Uterus (tissue), 3 donors: ENCODE measurements at regions not wholly inside any gene's neighbourhood (a gene's known extent, or its start where the extent isn't known, plus 50 kb on each side); places are given as distances from the start of the nearest gene placed in this dataset.
"Not testable (repeated sequence)": the region's sequence is repeated elsewhere in the genome, so short reads cannot be mapped to it uniquely, and the experiment has no call there.

Source experiments
- DNase-seq, 2 donors: peaks; one replicate each; pipeline ENCODE4 v3.0.0-alpha.2; 2019 to 2020
- H3K27ac ChIP-seq, 2 donors: fragments of 200-600 bp; sonication (generic); 1 replicate in 1 of 2; 2 replicates in 1 of 2; pipeline ENCODE4 v1.5.1; 2016 to 2018
- H3K27me3 ChIP-seq, 2 donors: fragments of 200-600 bp; sonication (generic); one replicate each; pipeline ENCODE4 v1.5.1; 2018 to 2019; ENCODE audit warnings: control low read depth in 1 of 2
- H3K36me3 ChIP-seq, 2 donors: fragments of 200-600 bp; sonication (generic); one replicate each; pipeline ENCODE4 v1.5.1; 2019; ENCODE audit warnings: control low read depth in 1 of 2
- H3K4me1 ChIP-seq, 2 donors: fragments of 200-600 bp; sonication (generic); one replicate each; pipeline ENCODE4 v1.5.1; 2018 to 2019; ENCODE audit warnings: control low read depth in 1 of 2
- H3K4me3 ChIP-seq, 2 donors: fragments of 200-600 bp; sonication (generic); 1 replicate in 1 of 2; 2 replicates in 1 of 2; pipeline ENCODE4 v1.5.1; 2018 to 2019; ENCODE audit warnings: mild to moderate bottlenecking in 1 of 2
- H3K9me3 ChIP-seq, 2 donors: fragments of 200-600 bp; sonication (generic); one replicate each; pipeline ENCODE4 v1.5.1; 2019; ENCODE audit warnings: control low read depth in 1 of 2
- CTCF ChIP-seq, 4 experiments: fragments of 200-600 bp in 2 of 4; fragments of 450-650 bp in 2 of 4; sonication (generic) in 2 of 4; IDR thresholded peaks; one replicate each; pipeline ENCODE4 v1.5.1; 2016 to 2019; ENCODE audit warnings: antibody characterized with exemption in 4 of 4, mild to moderate bottlenecking in 2 of 4, moderate library complexity in 1 of 4
- POLR2A ChIP-seq, 2 donors: fragments of 450-650 bp; IDR thresholded peaks; one replicate each; pipeline ENCODE4 v1.6.1; 2016; ENCODE audit warnings: antibody characterized with exemption in 2 of 2, mild to moderate bottlenecking in 1 of 2, moderate library complexity in 1 of 2
- intact Hi-C: fragments of 100-400 bp; cut with DNase I; formaldehyde crosslinking; loops from one replicate; pipeline ENCODE4 v1.15.1; 2023; ENCODE audit warnings: low total_unique reads
- donor health status: DM: yes; HTN: yes; CAD: no.

GRCh38 chr4:28093071-28093470 is 1232.4 kb downstream of the STIM2 start:
- intact Hi-C loops = no loop called here
- H3K27me3 ChIP-seq = no peaks in the 10 kb centered on the region
- H3K4me3 ChIP-seq = no peak overlapping the region
- no peaks in the 10 kb centered on the region for H3K36me3 ChIP-seq
- H3K4me1 ChIP-seq = no peaks in the 10 kb centered on the region
- no peaks in the 10 kb centered on the region for H3K9me3 ChIP-seq
- DNase-seq = no peak
- no peak overlapping the region for H3K27ac ChIP-seq
- TF ChIP-seq CTCF (IDR thresholded peaks at IDR 0.05) (no peak), POLR2A (IDR thresholded peaks at IDR 0.05) (no peak)

GRCh38 chr4:28101583-28101982 is 1240.9 kb downstream of the STIM2 start:
- H3K27ac ChIP-seq = no peak overlapping the region
- no peaks in the 10 kb centered on the region for H3K27me3 ChIP-seq
- no peaks in the 10 kb centered on the region for H3K36me3 ChIP-seq
- no peak overlapping the region for H3K4me3 ChIP-seq
- no peaks in the 10 kb centered on the region for H3K4me1 ChIP-seq
- no peak for TF ChIP-seq CTCF (IDR thresholded peaks at IDR 0.05)
- TF ChIP-seq POLR2A (IDR thresholded peaks at IDR 0.05) = no peak
- no peaks in the 10 kb centered on the region for H3K9me3 ChIP-seq
- intact Hi-C loops = no loop called here
- no peak for DNase-seq

GRCh38 chr4:28105271-28105859 is 1244.7 kb downstream of the STIM2 start:
- Histone ChIP-seq H3K36me3 (no peaks in the 10 kb centered on the region), H3K27ac (no peak overlapping the region), H3K4me1 (no peaks in the 10 kb centered on the region), H3K9me3 (no peaks in the 10 kb centered on the region), H3K4me3 (no peak overlapping the region), H3K27me3 (no peaks in the 10 kb centered on the region)
- no peak for DNase-seq
- TF ChIP-seq CTCF (IDR thresholded peaks at IDR 0.05) (no peak), POLR2A (IDR thresholded peaks at IDR 0.05) (no peak)
- intact Hi-C loops = no loop called here

GRCh38 chr4:28106155-28106554 is 1245.5 kb downstream of the STIM2 start:
- no peak for TF ChIP-seq POLR2A (IDR thresholded peaks at IDR 0.05)
- Histone ChIP-seq H3K4me3 (no peak overlapping the region), H3K36me3 (no peaks in the 10 kb centered on the region), H3K4me1 (no peaks in the 10 kb centered on the region), H3K27me3 (no peaks in the 10 kb centered on the region), H3K9me3 (no peaks in the 10 kb centered on the region), H3K27ac (no peak overlapping the region)
- intact Hi-C loops = no loop called here
- no peak for DNase-seq

- Histone ChIP-seq H3K27ac (no peak overlapping the region), H3K36me3 (no peaks in the 10 kb centered on the region), H3K4me1 (no peaks in the 10 kb centered on the region), H3K4me3 (no peak overlapping the region), H3K9me3 (no peaks in the 10 kb centered on the region), H3K27me3 (no peaks in the 10 kb centered on the region)
- TF ChIP-seq CTCF (IDR thresholded peaks at IDR 0.05) = no peak
- TF ChIP-seq POLR2A (IDR thresholded peaks at IDR 0.05) = no peak
- intact Hi-C loops = no loop called here
- no peak for DNase-seq
Observed at GRCh38 chr4:28109801-28110200, 1249.2 kb downstream of the STIM2 start.

GRCh38 chr4:28112691-28113335 is 1252.2 kb downstream of the STIM2 start:
- H3K4me1 ChIP-seq, intact Hi-C loops, H3K9me3 ChIP-seq, H3K27ac ChIP-seq, H3K4me3 ChIP-seq, H3K27me3 ChIP-seq, H3K36me3 ChIP-seq, DNase-seq: not testable (repeated sequence)

GRCh38 chr4:28113586-28113985 is 1252.9 kb downstream of the STIM2 start:
- H3K36me3 ChIP-seq, H3K4me3 ChIP-seq, H3K9me3 ChIP-seq, H3K27me3 ChIP-seq, DNase-seq, H3K27ac ChIP-seq, H3K4me1 ChIP-seq, intact Hi-C loops: not testable (repeated sequence)

GRCh38 chr4:28116526-28117083 is 1256.0 kb downstream of the STIM2 start:
- H3K9me3 ChIP-seq, H3K27ac ChIP-seq, H3K4me1 ChIP-seq, DNase-seq, H3K27me3 ChIP-seq, H3K36me3 ChIP-seq, intact Hi-C loops, H3K4me3 ChIP-seq: not testable (repeated sequence)
